HG03135 (cell line): ENCODE measurements at regions not wholly inside any gene's neighbourhood (a gene's known extent, or its start where the extent isn't known, plus 50 kb on each side); places are given as distances from the start of the nearest gene placed in this dataset.
"Not testable (repeated sequence)": the region's sequence is repeated elsewhere in the genome, so short reads cannot be mapped to it uniquely, and the experiment has no call there.

Experiments
- ATAC-seq: cut with Tn5 transposase; IDR thresholded peaks from one replicate; pipeline ENCODE4 v1.9.1; 2021; ENCODE audit warnings: mild to moderate bottlenecking, moderate library complexity; ENCODE audit not compliant: unreplicated experiment

DNA sequence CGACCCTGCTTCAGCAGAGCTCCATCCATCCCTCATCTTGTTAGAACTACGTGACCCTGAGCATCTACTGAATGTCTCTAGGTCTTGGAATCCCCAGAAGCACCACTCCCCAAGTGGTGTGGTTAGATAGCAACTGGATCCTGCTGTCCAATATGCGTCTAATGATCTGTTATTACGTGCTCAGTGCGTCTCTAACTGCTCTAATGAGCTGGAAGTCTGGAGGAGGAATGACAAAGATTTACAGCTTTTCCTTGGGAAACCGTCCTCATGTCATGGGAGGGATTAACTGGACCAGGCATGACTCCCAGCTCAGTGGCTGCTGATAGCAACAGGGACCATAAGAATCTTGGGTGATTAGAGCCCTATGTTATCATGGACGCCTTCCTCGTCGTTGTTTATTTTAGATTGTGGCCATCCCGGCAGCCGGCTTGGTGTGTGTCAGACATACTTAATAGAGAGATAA lies 150.9 kb downstream of the HS3ST3B1 start:
- no peak for ATAC-seq

DNA sequence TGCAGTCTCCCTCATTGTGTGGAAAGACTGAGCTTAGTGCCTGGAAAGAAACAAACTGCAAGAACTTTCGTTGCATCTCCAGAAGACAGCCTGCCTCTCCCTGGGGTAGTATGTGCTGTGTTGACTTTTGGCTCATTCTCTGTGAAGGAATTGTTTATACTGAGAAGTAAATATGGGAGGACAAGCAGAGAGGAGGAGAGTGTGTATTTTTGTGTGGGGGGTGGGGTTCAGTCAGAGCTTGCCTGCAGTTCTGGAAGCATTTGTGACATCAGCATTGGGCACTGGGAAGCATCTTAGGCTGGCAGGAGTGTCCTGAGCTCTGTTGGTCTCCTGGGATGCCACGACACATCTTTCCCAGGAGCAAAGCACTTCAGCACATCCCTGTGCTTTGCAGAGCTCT lies 147.9 kb downstream of the HS3ST3B1 start:
- ATAC-seq: no peak

DNA sequence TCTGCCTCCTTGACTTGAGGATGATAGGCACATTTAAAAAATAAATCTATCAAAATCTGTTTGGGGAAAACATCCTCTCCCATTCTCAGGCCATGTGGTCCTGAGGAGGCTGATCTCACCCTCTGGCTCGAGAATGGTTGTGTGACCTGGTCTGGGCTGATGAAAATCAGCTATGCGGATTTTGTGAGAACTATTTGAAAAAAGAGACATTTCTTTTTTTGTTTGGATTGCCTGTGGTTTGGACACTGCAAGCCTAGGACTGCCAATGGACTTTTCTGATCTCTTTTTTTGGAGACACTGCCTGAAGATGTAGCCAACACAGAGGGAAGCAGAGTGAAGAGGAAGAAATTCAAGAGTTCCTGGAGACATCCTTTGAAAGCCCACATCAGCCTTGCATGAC lies 145.9 kb downstream of the HS3ST3B1 start:
- no peak for ATAC-seq

DNA sequence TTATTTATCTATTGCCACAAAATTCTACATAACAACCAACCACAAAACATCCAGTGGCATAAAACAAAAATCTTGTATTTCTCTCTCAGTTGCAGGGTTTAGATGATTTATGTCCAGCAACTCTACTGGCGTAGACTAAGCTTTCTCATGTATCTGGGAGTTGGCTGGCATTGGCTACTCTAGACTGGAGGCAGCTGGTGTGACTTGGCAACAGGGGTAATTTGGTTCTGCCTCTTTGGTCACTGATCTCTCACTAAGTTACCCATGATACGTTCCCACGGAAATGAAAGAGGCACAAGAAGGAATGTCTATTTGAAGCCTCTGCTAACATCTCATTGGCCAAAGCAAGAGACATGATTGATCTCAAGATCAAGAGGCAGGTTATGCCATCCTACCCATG lies 144.0 kb downstream of the HS3ST3B1 start:
- ATAC-seq: no peak

DNA sequence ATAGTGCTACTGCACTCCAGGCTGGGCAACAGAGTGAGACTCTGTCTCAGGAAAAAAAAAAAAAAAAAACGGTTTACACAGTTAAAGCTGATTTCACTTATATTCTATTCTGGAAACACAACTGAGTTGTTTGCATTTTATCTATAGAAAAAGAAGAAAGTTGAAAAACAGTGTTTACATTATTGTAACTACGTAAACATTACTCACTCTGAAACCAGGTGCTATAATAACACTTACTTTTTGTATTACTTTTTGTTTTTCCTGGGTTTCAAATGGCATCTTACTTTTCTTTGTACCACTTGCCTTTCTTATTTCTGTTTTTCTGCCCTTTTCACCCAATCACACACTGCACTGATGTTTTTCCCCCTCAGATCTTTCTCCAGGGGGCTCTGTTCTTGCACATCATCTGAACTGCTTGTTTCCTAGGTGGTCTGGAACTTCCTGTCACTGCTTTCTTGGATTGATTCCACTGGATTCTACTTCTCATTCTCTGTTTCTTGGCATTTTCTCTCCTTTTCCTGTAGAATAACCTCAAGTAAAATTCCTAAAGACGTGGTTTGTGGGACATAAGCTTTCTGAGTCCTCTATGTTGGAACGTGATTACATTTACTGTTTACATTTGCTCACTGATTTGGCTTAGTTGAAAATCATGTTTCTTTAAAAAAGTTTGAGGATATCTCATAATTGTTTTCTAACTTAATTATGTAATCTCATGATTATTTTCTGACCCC lies 142.1 kb downstream of the HS3ST3B1 start:
- no peak for ATAC-seq

DNA sequence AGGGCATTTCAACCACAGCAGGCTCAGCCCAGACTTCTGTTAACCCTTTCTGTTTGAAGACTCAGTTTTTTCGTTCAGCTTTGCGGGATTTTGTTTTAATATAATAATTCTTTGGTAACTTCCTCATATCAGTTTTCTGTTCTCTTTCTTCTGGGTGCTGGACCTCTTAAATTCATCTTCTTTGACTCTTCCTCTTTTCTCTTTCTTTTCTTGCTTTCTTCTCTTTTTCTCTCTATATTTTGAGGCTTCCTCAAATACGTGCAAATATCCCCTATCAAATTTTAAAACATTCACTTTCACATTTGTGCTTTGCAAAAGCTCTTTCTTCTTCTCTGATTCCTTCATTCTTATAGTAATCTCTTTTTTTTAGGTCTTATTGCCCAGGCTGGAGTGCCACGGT lies 136.3 kb downstream of the HS3ST3B1 start:
- ATAC-seq: no peak

DNA sequence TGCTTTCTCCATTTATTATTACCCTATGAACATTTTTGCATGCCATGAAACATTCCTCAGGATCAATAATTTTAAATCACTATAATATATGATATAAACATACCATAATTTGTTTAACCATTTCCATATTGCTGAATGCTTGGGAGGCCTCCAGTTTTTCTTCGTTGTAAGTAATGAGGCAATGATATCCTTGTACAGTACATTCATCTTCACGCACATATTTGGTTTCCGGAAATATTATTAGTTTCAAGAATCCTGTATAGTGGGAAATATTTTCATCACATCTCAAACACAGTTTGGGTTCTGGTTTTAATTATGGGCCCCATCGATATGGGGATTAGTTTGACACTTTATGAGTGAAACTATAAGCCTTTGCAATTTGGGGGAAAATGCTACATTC lies 135.4 kb downstream of the HS3ST3B1 start:
- ATAC-seq: no peak

DNA sequence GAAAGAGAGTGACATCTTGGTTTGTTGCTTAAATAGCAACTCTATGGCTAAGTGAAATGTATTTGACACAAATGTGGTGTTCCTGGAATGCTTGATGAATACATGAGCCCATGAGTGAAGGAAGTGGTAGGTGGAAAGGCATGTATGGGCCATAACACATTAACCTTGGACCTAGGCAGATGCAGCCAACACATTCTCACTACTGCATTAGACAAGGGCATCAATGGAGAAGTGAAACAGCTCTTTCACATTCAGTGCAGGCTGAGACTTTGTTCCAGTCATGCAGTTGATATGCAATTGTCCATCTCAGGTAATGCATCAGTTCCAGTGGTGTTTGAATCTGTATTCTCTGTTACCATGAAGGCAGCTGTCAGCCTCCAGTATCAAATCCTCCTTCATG lies 133.6 kb downstream of the HS3ST3B1 start:
- ATAC-seq: no peak

DNA sequence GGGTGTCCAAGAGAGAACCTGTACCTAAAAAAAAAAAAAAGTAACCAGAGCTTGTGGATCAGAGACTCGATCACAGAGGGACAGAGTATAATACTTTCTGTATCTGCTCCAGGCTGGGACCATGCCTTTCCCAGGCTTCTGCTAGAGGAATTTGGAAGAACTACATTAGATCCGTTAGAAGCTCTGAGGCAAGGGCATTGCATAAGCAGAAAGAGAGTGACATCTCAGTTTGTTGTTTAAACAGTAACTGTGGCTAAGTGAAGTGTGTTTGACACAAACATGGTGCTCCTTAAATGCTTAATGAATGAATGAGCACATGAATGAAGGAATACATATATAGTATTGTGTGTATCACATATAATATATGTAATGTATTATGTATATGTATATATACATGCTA lies 131.2 kb downstream of the HS3ST3B1 start:
- ATAC-seq: no peak

DNA sequence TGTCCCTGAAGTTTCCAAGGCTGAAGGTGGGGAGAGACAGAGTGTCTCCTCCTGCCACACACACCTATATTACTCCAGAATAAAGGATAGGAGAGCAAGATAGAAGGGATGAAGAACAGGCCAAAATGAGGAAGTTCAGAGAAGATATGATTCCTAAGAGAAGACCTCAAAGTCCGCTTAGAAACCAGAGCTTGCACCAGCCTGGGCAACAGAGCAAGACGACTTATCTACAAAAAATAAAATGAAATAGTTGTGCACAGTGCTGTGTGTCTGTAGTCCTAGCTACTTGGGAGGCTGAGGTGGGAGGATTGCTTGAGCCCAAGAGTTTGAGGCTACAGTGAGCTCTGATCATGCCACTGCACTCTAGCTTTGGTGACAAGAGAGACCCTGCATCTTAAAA lies 128.2 kb downstream of the HS3ST3B1 start:
- no peak for ATAC-seq

DNA sequence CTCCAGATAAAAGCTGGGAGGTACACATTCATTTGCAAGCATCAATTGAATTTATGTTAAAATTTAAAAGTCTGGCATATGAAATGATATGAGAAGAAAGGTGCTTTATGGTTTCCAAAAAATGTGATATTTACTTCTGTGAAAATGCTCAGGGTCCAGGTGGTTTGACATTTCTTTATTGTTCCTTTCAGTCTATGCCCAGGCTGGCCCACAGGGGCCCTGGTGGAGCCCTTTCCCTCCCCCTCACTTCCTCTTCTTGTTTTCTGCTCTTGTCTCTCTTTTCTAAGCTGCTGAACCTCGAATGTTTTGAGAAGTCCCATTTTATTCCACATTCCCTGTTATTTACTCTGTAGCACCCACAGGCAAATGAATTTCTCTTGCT lies 127.8 kb downstream of the HS3ST3B1 start:
- no peak for ATAC-seq

DNA sequence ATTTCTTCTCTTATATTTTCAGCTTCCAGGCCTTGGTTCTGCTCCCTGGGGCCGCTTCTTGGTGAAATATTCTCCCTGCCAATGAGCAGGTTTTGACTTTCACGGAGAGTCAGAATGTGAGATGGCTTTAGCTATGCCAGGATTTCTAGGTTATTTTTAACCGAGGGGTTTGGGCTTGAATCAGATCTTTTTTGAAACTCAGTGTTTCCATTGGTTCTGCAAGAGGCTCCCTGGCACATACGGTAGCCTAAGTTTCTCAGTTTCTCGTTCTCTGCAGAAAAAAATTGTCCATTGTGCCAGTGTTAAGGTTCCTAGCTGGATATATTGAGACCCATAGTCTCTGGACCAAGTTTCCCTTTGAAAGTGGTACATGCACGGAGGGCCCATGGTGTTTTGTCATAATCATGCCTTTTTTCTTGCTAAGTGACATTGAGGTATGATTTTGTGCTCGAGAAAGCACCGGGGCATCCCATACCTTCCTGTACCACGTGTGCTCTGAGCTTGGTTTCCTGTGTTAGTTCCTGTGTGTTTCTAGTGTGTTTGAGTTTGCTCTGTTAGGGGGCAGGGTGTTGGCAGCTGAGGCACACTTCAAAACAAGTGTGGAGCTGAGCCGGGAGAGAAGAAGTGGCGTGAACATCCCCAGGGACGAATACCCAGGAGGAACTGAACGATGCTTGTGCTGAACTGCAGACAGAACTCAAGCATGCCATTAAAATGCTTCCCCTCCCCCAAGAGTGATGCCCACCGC lies 127.2 kb downstream of the HS3ST3B1 start:
- ATAC-seq: no peak

DNA sequence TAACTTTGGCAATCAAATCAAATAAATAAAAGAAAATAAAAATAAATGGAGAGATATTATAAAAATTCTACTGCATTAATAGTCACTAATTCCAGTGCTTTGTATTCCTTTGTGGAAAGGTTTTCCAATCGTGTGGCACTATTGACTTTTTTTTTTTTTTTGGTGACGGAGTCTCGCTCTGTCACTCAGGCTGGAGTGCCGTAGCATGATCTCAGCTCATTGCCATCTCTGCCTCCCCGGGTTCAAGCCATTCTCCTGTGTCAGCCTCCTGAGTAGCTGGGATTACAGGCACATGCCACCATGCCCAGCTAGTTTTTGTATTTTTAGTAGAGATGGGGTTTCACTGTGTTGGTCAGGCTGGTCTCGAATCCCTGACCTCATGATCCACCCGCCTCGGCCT lies 122.3 kb downstream of the HS3ST3B1 start:
- ATAC-seq: not testable (repeated sequence)

DNA sequence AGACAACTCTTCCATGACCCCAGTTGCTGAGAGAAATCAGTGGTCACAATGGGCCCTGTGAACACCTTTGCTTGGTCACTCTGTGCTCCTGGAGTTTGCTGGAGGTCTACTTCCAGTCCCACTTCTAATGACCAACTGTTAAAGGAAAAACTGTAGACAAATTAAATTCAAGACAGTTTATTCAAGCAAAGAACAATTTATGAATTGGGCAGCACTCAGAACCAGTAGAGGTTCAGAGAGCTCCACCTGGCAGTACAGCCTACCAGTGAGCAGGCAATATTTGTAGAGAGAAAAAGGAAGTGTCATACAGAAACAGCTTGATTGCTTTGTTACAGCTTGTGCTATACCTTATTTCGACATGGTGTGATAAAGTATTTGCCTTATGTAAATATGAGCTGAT lies 116.5 kb downstream of the HS3ST3B1 start:
- ATAC-seq: no peak

DNA sequence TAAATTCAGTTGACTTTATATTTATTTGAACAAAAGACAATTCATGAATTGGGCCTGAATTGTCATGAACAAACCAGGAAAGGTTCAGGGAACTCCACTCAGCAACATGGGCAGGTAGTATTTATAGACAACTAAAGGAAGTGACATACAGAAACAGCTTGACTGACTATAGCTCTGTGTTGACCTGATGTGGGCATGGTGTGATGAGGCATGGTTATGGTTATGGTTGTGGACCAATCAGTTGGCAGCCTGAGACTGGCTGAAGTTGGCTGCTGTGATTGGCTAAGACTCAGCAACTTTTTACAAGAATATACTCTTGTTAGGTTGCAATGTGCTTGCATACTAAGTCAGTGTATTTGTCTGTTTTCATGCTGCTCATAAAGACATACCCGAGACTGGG lies 108.4 kb downstream of the HS3ST3B1 start:
- ATAC-seq: no peak

DNA sequence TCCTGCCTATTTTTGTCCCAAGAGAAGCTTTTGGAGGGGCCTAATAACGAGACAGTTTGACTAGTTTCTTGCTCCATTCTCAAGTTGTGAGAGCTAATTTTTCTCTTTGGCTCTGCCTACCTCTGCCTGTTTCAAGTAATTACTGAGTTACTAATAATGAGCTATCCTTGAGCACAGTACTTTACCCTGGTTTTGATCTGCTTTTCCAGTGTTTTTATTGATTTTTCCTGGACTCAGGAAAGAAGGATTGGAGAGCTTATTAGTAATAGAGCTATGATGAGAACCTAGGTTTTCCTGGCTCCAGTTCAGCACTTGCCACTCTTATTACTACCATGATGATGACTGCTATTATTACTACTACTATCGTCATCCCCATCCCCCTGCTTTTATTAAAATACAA lies 106.7 kb downstream of the HS3ST3B1 start:
- no peak for ATAC-seq

DNA sequence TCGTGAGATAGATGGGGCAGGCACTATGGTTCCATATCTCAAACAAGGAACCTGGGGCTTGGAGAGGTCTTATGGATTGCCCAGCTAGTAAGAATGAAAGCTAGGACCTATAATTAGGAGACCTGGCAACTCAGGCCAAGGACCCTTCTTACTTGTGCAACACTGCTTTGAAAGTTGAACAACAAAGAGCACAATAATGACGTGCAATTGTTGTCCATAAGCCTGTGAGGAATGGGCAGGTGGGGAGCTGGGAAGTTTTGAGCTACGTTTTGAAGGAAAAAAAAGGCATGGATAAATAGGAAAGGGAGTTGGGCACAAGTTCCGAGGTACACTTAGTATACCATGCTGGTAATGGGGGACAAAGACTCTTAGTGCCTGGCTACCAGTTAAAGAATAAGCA lies 104.3 kb downstream of the HS3ST3B1 start:
- no peak for ATAC-seq
